ENCODE measurements at regions not wholly inside any gene's neighbourhood (a gene's known extent, or its start where the extent isn't known, plus 50 kb on each side); places are given as distances from the start of the nearest gene placed in this dataset.

GRCh38 chr14:100983710-100984109 is 80.2 kb upstream of the RTL1 start:
- no peak for TF ChIP-seq POLR2A (IDR thresholded peaks at IDR 0.05)
- no peak for TF ChIP-seq CTCF (IDR thresholded peaks at IDR 0.05)

Measured in right lobe of liver (tissue), 4 donors.